OCI-LY1 (cell line): ENCODE measurements at regions not wholly inside any gene's neighbourhood (a gene's known extent, or its start where the extent isn't known, plus 50 kb on each side); places are given as distances from the start of the nearest gene placed in this dataset.
"Not testable (repeated sequence)": the region's sequence is repeated elsewhere in the genome, so short reads cannot be mapped to it uniquely, and the experiment has no call there.

ENCODE experiments used
- H2AFZ ChIP-seq: fragments of 200-600 bp; sonication (generic), shearing (Covaris generic); 2 replicates; pipeline ENCODE4 v1.6.0; 2014; ENCODE audit warnings: antibody characterized with exemption, mild to moderate bottlenecking, low read length
- H3F3A ChIP-seq: fragments of 200-600 bp; sonication (generic), shearing (Covaris generic); 2 replicates; pipeline ENCODE4 v1.6.0; 2014; ENCODE audit warnings: mild to moderate bottlenecking, antibody characterized with exemption, low read length, moderate library complexity; ENCODE audit not compliant: insufficient read depth
- H3K27ac ChIP-seq: fragments of 200-600 bp; sonication (generic); 2 replicates; pipeline ENCODE4 v1.5.1; 2014; ENCODE audit warnings: low read length, mixed run types, mild to moderate bottlenecking, low read depth; ENCODE audit not compliant: poor library complexity, severe bottlenecking
- H3K27me3 ChIP-seq: fragments of 200-600 bp; sonication (generic); 2 replicates; pipeline ENCODE4 v1.6.0; 2014; ENCODE audit warnings: antibody characterized with exemption, mild to moderate bottlenecking, low read length, moderate library complexity; ENCODE audit not compliant: insufficient read depth
- H3K36me3 ChIP-seq: fragments of 200-600 bp; sonication (generic); 2 replicates; pipeline ENCODE4 v1.6.1; 2014; ENCODE audit warnings: mild to moderate bottlenecking, antibody characterized with exemption, low read length, moderate library complexity, mixed read lengths; ENCODE audit not compliant: insufficient read depth
- H3K4me1 ChIP-seq: fragments of 200-600 bp; sonication (generic); 2 replicates; pipeline ENCODE4 v1.5.1; 2014; ENCODE audit warnings: mild to moderate bottlenecking, low read length, moderate library complexity; ENCODE audit not compliant: insufficient read depth, severe bottlenecking
- H3K4me2 ChIP-seq: fragments of 200-600 bp; sonication (generic), shearing (Covaris generic); 2 replicates; pipeline ENCODE4 v1.6.1; 2014; ENCODE audit warnings: low read length
- H3K4me3 ChIP-seq: fragments of 200-600 bp; sonication (generic); 2 replicates; pipeline ENCODE4 v1.5.1; 2014; ENCODE audit warnings: low read length, low read depth, mild to moderate bottlenecking, mixed read lengths; ENCODE audit not compliant: poor library complexity, severe bottlenecking
- H3K79me2 ChIP-seq: fragments of 200-600 bp; shearing (Covaris generic); 2 replicates; pipeline ENCODE4 v1.6.1; 2016; ENCODE audit warnings: mixed run types, low read length, mixed read lengths; ENCODE audit not compliant: insufficient read depth
- H3K9ac ChIP-seq: fragments of 200-600 bp; sonication (generic), shearing (Covaris generic); 2 replicates; pipeline ENCODE4 v1.6.1; 2014; ENCODE audit warnings: mild to moderate bottlenecking, low read length, mixed read lengths
- H3K9me2 ChIP-seq: fragments of 200-600 bp; sonication (generic), shearing (Covaris generic); 2 replicates; pipeline ENCODE4 v1.6.1; 2014; ENCODE audit warnings: low read depth, mild to moderate bottlenecking, low read length, mixed read lengths
- H3K9me3 ChIP-seq: fragments of 200-600 bp; shearing (Covaris generic); 2 replicates; pipeline ENCODE4 v1.6.1; 2014; ENCODE audit warnings: low read length, mixed read lengths
- H4K20me1 ChIP-seq: fragments of 200-600 bp; sonication (generic), shearing (Covaris generic); 2 replicates; pipeline ENCODE4 v1.6.0; 2016; ENCODE audit warnings: mild to moderate bottlenecking, low read length; ENCODE audit not compliant: insufficient read depth
- CTCF ChIP-seq: fragments of 200-600 bp; sonication (generic), shearing (Covaris generic); IDR thresholded peaks from 2 replicates; pipeline ENCODE4 v1.5.1; 2017; ENCODE audit warnings: mild to moderate bottlenecking, antibody characterized with exemption, low read length, moderate library complexity, mixed read lengths
- EZH2 ChIP-seq: fragments of 200-600 bp; sonication (generic), shearing (Covaris generic); IDR thresholded peaks from 2 replicates; pipeline ENCODE4 v1.8.0; 2017; ENCODE audit warnings: borderline replicate concordance, mixed run types, mild to moderate bottlenecking, antibody characterized with exemption, low read length, moderate library complexity, mixed read lengths

GRCh38 chr7:5121256-5121655 is 68.8 kb upstream of the WIPI2 start:
- not testable (repeated sequence) for H3K36me3 ChIP-seq, H3K27ac ChIP-seq, H3K9ac ChIP-seq, H3K79me2 ChIP-seq, H3K9me2 ChIP-seq, H3K27me3 ChIP-seq, H3K4me2 ChIP-seq, H2AFZ ChIP-seq, H4K20me1 ChIP-seq, H3F3A ChIP-seq, H3K4me1 ChIP-seq, H3K4me3 ChIP-seq, H3K9me3 ChIP-seq

GRCh38 chr7:5131238-5131637 is 58.8 kb upstream of the WIPI2 start:
- not testable (repeated sequence) for H3K4me3 ChIP-seq, H3K27me3 ChIP-seq, H3K9me3 ChIP-seq, H3K79me2 ChIP-seq, H3K9me2 ChIP-seq, H3K36me3 ChIP-seq, H3K27ac ChIP-seq, H3K4me2 ChIP-seq, H3K4me1 ChIP-seq, H3F3A ChIP-seq, H4K20me1 ChIP-seq, H3K9ac ChIP-seq, H2AFZ ChIP-seq

GRCh38 chr7:5132539-5132938 is 57.5 kb upstream of the WIPI2 start:
- Histone ChIP-seq H3K4me2 (no peak overlapping the region), H3K9me3 (no peaks in the 10 kb centered on the region), H3F3A (no peaks in the 10 kb centered on the region), H3K79me2 (no peaks in the 10 kb centered on the region), H3K9me2 (no peaks in the 10 kb centered on the region), H2AFZ (no peak overlapping the region), H3K4me3 (no peak overlapping the region), H3K9ac (no peak overlapping the region), H3K27me3 (peaks cover 6% of the 10 kb centered on the region; the same call in 1 of the 2 replicates), H4K20me1 (no peaks in the 10 kb centered on the region), H3K4me1 (no peaks in the 10 kb centered on the region), H3K36me3 (no peaks in the 10 kb centered on the region), H3K27ac (no peak overlapping the region)
- TF ChIP-seq CTCF = no peak
- no peak for TF ChIP-seq EZH2

GRCh38 chr7:5139998-5140397 is 50.0 kb upstream of the WIPI2 start:
- peak; percentile 58 for TF ChIP-seq CTCF
- no peak for TF ChIP-seq EZH2
- Histone ChIP-seq H4K20me1 (no peaks in the 10 kb centered on the region), H3K27ac (no peak overlapping the region), H3K4me2 (no peak overlapping the region), H3K9me3 (no peaks in the 10 kb centered on the region), H3K4me1 (no peaks in the 10 kb centered on the region), H3K27me3 (peaks cover 6% of the 10 kb centered on the region; the same call in 1 of the 2 replicates), H3K9me2 (no peaks in the 10 kb centered on the region), H3K4me3 (no peak overlapping the region), H2AFZ (no peak overlapping the region), H3K36me3 (no peaks in the 10 kb centered on the region), H3K79me2 (no peaks in the 10 kb centered on the region), H3K9ac (no peak overlapping the region), H3F3A (no peaks in the 10 kb centered on the region)
